DOHH2 (cell line): ENCODE measurements at regions not wholly inside any gene's neighbourhood (a gene's known extent, or its start where the extent isn't known, plus 50 kb on each side); places are given as distances from the start of the nearest gene placed in this dataset.

Source experiments
- CTCF ChIP-seq: fragments of 200-600 bp; sonication (generic); IDR thresholded peaks from one replicate; pipeline ENCODE4 v1.5.1; 2014; ENCODE audit warnings: antibody characterized with exemption, mild to moderate bottlenecking, low read depth, low read length; ENCODE audit not compliant: poor library complexity, severe bottlenecking
- EZH2phosphoT487 ChIP-seq: fragments of 200-600 bp; sonication (generic); IDR thresholded peaks from 2 replicates; pipeline ENCODE4 v1.6.1; 2017; ENCODE audit warnings: borderline replicate concordance, mild to moderate bottlenecking, antibody characterized with exemption, low read length, moderate library complexity, mixed read lengths

DNA sequence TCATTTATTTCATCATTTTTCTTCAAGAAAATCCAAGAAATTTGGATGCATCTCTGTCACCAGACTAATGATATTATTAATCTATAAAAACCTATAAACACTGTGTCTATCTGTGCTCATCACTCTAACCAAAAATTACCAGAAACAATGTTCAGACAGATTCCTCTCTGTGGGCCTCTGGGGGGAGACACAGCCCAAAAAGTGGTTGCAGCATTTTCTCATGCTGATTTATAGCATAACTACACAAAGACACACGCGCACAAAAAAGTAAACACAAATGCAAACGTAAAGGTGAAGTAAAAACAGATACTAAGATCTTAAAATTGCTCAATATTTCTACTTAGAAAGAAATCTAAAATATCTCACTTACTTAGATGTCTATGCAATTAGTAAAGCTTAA is 976.0 kb downstream of the GBE1 start:
- TF ChIP-seq CTCF (no peak), EZH2phosphoT487 (no peak)
